Right lobe of liver (tissue), 6 donors: ENCODE measurements at regions not wholly inside any gene's neighbourhood (a gene's known extent, or its start where the extent isn't known, plus 50 kb on each side); places are given as distances from the start of the nearest gene placed in this dataset.
"Not testable (repeated sequence)": the region's sequence is repeated elsewhere in the genome, so short reads cannot be mapped to it uniquely, and the experiment has no call there.

Experiments
- ATAC-seq, 4 donors: fragments of 200-7000 bp; cut with Tn5 transposase; one replicate each; pipeline ENCODE4 v1.9.1; 2020; ENCODE audit warnings: mild to moderate bottlenecking in 4 of 4, moderate library complexity in 4 of 4
- DNase-seq, 3 donors: peaks; one replicate each; pipeline ENCODE4 v3.0.0-alpha.2; 2020
- H3K27ac ChIP-seq, 3 donors: fragments of 200-600 bp; one replicate each; pipeline ENCODE4 v1.8.0; 2022
- H3K27me3 ChIP-seq, 2 donors: fragments of 200-600 bp; one replicate each; pipeline ENCODE4 v1.8.0; 2022
- H3K36me3 ChIP-seq, 4 donors: fragments of 200-600 bp; sonication (generic) in 1 of 4; one replicate each; pipeline versions ENCODE4 v1.5.1 to v1.8.0; 2017 to 2022; ENCODE audit warnings: control low read depth in 1 of 4
- H3K4me1 ChIP-seq, 4 donors: fragments of 200-600 bp; sonication (generic) in 1 of 4; one replicate each; pipeline versions ENCODE4 v1.5.1 to v1.8.0; 2017 to 2022; ENCODE audit warnings: control low read depth in 1 of 4
- H3K4me3 ChIP-seq, 3 donors: fragments of 200-600 bp; one replicate each; pipeline ENCODE4 v1.8.0; 2022
- H3K9me3 ChIP-seq, 4 donors: fragments of 200-600 bp; sonication (generic) in 1 of 4; one replicate each; pipeline versions ENCODE4 v1.5.1 to v1.8.0; 2017 to 2022; ENCODE audit warnings: control low read depth in 1 of 4
- CTCF ChIP-seq, 4 donors: fragments of 200-600 bp in 3 of 4; fragments of 450-650 bp in 1 of 4; IDR thresholded peaks; one replicate each; pipeline versions ENCODE4 v1.5.1 to v1.8.0; 2016 to 2022; ENCODE audit warnings: antibody characterized with exemption in 4 of 4, mild to moderate bottlenecking in 2 of 4
- POLR2A ChIP-seq: fragments of 450-650 bp; IDR thresholded peaks from one replicate; pipeline ENCODE4 v1.6.1; 2017; ENCODE audit warnings: antibody characterized with exemption, mild to moderate bottlenecking
- WGBS: methylation state at CpG from one replicate; pipeline ENCODE4 v1.1.6; 2018; ENCODE audit warnings: low coverage, low lambda C conversion rate; ENCODE audit not compliant: insufficient coverage; ENCODE audit errors: missing lambda C conversion rate; 5-methylcytosine and 5-hydroxymethylcytosine counted together
- intact Hi-C, 2 donors: fragments of 100-400 bp; cut with DNase I; formaldehyde crosslinking; loops; one replicate each; pipeline versions ENCODE4 v1.11.2 to v1.14.1; 2022
- donor health status: DM: no; HTN: yes; CAD: no.
- donor health status: DM: no; HTN: no; CAD: no.
- donor health status: DM: no; HTN: no; CAD: no.
- donor health status: DM: no; HTN: yes; CAD: no.
- donor health status: DM: no; HTN: yes; CAD: no.

GRCh38 chrX:53795576-53795975 lies 109.1 kb upstream of the HUWE1 start:
- Histone ChIP-seq H3K27ac (no peak overlapping the region), H3K4me3 (no peak overlapping the region), H3K27me3 (no peaks in the 10 kb centered on the region), H3K9me3 (no peaks in the 10 kb centered on the region), H3K4me1 (no peaks in the 10 kb centered on the region), H3K36me3 (no peaks in the 10 kb centered on the region)
- TF ChIP-seq POLR2A (no peak), CTCF (IDR thresholded peaks at IDR 0.05) (no peak)
- ATAC-seq, result no peak
- 23% methylated on average over 2 of the region's 2 CpGs for WGBS
- intact Hi-C loops, result no loop called here
- no peak for DNase-seq

DNA sequence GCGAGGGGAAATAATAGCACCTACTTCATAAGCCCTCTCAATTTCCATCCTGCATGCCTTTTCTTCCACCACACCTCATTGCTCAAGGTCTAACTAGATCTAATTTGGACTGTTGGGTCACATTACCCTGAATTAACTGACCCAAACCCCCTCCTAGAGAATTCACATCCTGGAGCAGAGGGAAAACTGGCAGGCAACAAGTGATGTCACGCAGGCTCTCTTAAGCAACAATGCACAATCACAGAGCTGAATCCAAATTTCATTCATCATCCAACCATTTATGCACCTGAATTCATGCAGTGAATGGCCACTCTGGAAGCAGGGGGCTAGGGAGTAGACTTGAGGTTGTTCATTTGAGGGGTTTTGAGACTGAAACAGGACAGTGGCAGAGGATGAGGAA lies 107.7 kb upstream of the HUWE1 start:
- no peak for TF ChIP-seq CTCF (IDR thresholded peaks at IDR 0.05)
- no peak for TF ChIP-seq POLR2A
- no peaks in the 10 kb centered on the region for H3K36me3 ChIP-seq
- H3K4me3 ChIP-seq, result no peak overlapping the region
- intact Hi-C loops, result no loop called here
- no peak for ATAC-seq
- no peaks in the 10 kb centered on the region for H3K4me1 ChIP-seq
- no peak for DNase-seq
- no peak overlapping the region for H3K27ac ChIP-seq
- H3K27me3 ChIP-seq, result no peaks in the 10 kb centered on the region
- WGBS, result 65% methylated on average over 2 of the region's 2 CpGs
- H3K9me3 ChIP-seq, result no peaks in the 10 kb centered on the region

DNA sequence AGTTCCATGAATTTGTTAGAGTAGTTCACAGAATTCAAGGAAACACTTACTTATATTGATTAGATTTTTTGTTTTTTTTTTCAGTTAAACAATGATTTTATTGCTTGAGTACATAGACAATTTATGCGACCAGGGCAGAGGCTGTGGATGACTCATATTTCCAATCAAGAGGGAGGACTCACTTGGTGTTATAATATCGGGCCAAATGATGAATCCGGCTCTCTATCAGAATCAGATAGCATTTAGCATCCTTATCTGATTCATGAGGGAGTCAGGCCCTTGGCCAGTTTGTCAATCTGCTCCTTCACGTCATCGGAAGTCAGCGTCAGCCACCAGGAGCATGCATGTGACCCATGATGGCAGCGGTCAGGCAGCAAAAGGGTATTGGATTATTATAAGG lies 82.3 kb upstream of the HUWE1 start:
- H3K27ac ChIP-seq, result no peak overlapping the region
- ATAC-seq, result no peak
- no peak overlapping the region for H3K4me3 ChIP-seq
- H3K4me1 ChIP-seq, result no peaks in the 10 kb centered on the region
- no peak for DNase-seq
- intact Hi-C loops, result no loop called here
- 59% methylated on average over 7 of the region's 7 CpGs for WGBS
- no peaks in the 10 kb centered on the region for H3K36me3 ChIP-seq
- no peak for TF ChIP-seq CTCF (IDR thresholded peaks at IDR 0.05)
- no peak for TF ChIP-seq POLR2A
- H3K27me3 ChIP-seq, result no peaks in the 10 kb centered on the region
- H3K9me3 ChIP-seq, result no peaks in the 10 kb centered on the region

DNA sequence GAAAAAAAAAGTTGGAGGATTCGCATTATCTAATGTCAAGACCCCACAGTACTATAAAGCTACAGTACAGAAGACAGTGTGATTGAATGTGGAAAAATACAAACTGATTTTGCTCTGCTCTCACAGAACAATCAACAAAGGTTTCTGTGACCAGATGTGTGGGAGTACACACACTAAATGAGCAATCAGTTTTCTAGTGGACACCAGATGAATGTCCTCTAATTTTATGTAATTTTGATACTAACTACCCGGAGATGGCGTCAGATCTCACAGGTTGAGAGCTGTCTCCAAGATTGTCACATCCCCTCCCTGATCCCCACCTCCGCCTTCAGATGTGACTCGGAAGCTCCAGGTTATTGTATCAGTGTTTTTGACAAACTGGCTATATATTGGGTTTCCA lies 81.9 kb upstream of the HUWE1 start:
- H3K9me3 ChIP-seq, result no peaks in the 10 kb centered on the region
- no peak for DNase-seq
- H3K4me1 ChIP-seq, result no peaks in the 10 kb centered on the region
- TF ChIP-seq CTCF (IDR thresholded peaks at IDR 0.05), result no peak
- no peak for TF ChIP-seq POLR2A
- WGBS, result 61% methylated on average over 5 of the region's 5 CpGs
- no peak overlapping the region for H3K27ac ChIP-seq
- H3K27me3 ChIP-seq, result no peaks in the 10 kb centered on the region
- no peak for ATAC-seq
- H3K36me3 ChIP-seq, result no peaks in the 10 kb centered on the region
- intact Hi-C loops, result no loop called here
- no peak overlapping the region for H3K4me3 ChIP-seq

DNA sequence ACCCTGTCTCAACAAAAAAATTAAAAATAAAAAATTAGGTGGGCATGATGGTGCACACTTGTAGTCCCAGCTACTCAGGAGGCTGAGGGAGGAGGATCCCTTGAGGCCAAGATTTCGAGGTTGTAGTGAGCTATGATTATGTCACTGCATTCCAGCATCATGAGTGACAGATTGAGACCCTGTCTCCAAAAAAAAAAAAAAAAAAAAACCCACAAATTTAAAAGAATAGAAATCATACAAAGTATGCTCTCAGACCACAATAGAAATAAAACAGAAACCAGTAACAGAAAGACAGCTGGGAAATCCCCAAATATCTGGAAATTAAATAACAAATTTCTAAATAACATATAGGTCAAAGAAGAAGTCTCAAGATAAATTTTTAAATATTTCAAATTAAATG lies 81.0 kb upstream of the HUWE1 start:
- Histone ChIP-seq H3K9me3 (no peaks in the 10 kb centered on the region), H3K27me3 (no peaks in the 10 kb centered on the region), H3K4me3 (no peak overlapping the region), H3K27ac (no peak overlapping the region), H3K4me1 (no peaks in the 10 kb centered on the region), H3K36me3 (no peaks in the 10 kb centered on the region)
- intact Hi-C loops, result no loop called here
- no peak for DNase-seq
- WGBS, result 17% methylated on average over 1 of the region's 1 CpG
- ATAC-seq, result no peak
- no peak for TF ChIP-seq CTCF (IDR thresholded peaks at IDR 0.05)
- TF ChIP-seq POLR2A, result no peak

- H3K4me3 ChIP-seq, H3K4me1 ChIP-seq, H3K27me3 ChIP-seq, H3K9me3 ChIP-seq, ATAC-seq, intact Hi-C loops, DNase-seq, H3K27ac ChIP-seq, H3K36me3 ChIP-seq: not testable (repeated sequence)
- WGBS, result 18% methylated on average over 1 of the region's 1 CpG
These were observed 70.7 kb upstream of the HUWE1 start for GRCh38 chrX:53757181-53757580.
